ENCODE measurements at regions not wholly inside any gene's neighbourhood (a gene's known extent, or its start where the extent isn't known, plus 50 kb on each side); places are given as distances from the start of the nearest gene placed in this dataset.
"Not testable (repeated sequence)": the region's sequence is repeated elsewhere in the genome, so short reads cannot be mapped to it uniquely, and the experiment has no call there.

DNA sequence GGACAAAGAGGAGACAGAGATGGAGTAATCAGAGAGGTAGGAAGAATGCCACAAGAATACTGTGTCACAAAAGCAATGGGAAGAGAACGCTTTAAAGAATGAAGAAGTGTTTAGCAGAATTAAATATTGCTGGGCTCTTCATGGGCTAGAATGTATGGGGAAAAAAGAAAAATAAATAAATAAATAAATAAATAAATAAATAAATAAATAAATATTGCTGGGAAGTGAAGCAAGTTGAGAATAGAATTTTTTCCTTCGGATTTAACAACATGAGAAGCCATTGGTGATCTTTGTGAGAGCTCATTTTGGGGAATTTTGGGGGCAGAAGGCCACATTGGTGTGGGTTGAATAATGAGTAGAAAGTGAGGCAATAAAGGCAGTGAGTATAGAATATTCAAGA is 59.7 kb upstream of the FRMPD3 start:
- H3K36me3 ChIP-seq (replicated peaks in 1 of 2; ENCODE audit: insufficient read depth in 1 of 2, low read depth in 2 of 2) = no peaks in the 10 kb centered on the region
- TF ChIP-seq, protein P1, sequence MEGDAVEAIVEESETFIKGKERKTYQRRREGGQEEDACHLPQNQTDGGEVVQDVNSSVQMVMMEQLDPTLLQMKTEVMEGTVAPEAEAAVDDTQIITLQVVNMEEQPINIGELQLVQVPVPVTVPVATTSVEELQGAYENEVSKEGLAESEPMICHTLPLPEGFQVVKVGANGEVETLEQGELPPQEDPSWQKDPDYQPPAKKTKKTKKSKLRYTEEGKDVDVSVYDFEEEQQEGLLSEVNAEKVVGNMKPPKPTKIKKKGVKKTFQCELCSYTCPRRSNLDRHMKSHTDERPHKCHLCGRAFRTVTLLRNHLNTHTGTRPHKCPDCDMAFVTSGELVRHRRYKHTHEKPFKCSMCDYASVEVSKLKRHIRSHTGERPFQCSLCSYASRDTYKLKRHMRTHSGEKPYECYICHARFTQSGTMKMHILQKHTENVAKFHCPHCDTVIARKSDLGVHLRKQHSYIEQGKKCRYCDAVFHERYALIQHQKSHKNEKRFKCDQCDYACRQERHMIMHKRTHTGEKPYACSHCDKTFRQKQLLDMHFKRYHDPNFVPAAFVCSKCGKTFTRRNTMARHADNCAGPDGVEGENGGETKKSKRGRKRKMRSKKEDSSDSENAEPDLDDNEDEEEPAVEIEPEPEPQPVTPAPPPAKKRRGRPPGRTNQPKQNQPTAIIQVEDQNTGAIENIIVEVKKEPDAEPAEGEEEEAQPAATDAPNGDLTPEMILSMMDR (IDR thresholded peaks at IDR 0.05) = no peak
- H3K27me3 ChIP-seq = no peaks in the 10 kb centered on the region
- WGBS, 2 donors = 63 to 69% methylated on average over 2 of the region's 2 CpGs
- H3K4me3 ChIP-seq = no peak overlapping the region
- DNase-seq (no peak), ATAC-seq (no peak)
- no peaks in the 10 kb centered on the region for H3K4me1 ChIP-seq
- intact Hi-C loops (cut with DNase I) = no loop called here
- H3K9me3 ChIP-seq = no peaks in the 10 kb centered on the region
- H3K27ac ChIP-seq = no peak overlapping the region

DNA sequence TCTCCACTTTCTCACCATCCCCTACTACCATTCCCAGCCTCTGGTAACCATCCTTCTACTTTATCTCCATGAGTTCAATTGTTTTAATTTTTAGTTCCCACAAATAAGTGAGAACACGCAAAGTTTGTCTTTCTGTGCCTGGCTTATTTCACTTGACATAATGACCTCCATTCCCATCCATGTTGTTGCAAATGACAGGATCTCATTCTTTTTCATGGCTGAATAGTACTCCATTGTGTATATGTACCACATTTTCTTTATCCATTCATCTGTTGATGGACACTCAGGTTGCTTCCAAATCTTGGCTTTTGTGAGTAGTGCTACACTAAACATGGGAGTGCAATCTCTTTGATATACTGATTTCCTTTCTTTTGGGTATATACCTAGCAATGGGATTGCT is 55.8 kb upstream of the FRMPD3 start:
- H3K4me1 ChIP-seq; H3K9me3 ChIP-seq; intact Hi-C loops (cut with DNase I); H3K36me3 ChIP-seq (replicated peaks in 1 of 2; ENCODE audit: insufficient read depth in 1 of 2, low read depth in 2 of 2); ATAC-seq; H3K27me3 ChIP-seq; DNase-seq; H3K27ac ChIP-seq; H3K4me3 ChIP-seq: not testable (repeated sequence)
- WGBS, 2 donors = 82 to 85% methylated on average over 1 of the region's 1 CpG

DNA sequence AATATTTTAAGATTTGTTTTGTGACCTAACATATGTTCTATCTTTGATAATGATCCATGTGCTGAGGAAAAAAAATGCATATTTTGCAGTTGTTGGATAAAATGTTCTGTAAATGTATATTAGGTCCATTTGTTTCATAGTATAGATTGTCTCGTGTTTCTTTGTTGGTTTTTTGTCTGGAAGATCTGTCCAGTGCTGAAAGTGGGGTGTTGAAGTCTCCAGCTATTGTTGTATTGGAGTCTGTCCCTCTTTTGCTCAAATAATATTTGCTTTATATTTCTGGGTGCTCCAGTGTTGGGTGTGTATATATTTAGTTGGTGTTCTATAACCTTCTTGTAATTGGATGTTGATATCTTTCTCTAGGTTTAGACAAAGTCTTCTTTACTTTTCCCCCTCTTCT is 53.2 kb upstream of the FRMPD3 start:
- Histone ChIP-seq H3K4me3 (no peak overlapping the region), H3K36me3 (replicated peaks in 1 of 2; ENCODE audit: insufficient read depth in 1 of 2, low read depth in 2 of 2) (no peaks in the 10 kb centered on the region), H3K4me1 (no peaks in the 10 kb centered on the region), H3K9me3 (no peaks in the 10 kb centered on the region), H3K27me3 (no peaks in the 10 kb centered on the region), H3K27ac (no peak overlapping the region)
- WGBS, 2 donors = 13 to 17% methylated on average over 1 of the region's 1 CpG
- no peak for TF ChIP-seq POLR2A (IDR thresholded peaks at IDR 0.05)
- TF ChIP-seq, protein P1 (IDR thresholded peaks at IDR 0.05) = no peak
- DNase-seq (no peak), ATAC-seq (no peak)
- intact Hi-C loops (cut with DNase I) = no loop called here

DNA sequence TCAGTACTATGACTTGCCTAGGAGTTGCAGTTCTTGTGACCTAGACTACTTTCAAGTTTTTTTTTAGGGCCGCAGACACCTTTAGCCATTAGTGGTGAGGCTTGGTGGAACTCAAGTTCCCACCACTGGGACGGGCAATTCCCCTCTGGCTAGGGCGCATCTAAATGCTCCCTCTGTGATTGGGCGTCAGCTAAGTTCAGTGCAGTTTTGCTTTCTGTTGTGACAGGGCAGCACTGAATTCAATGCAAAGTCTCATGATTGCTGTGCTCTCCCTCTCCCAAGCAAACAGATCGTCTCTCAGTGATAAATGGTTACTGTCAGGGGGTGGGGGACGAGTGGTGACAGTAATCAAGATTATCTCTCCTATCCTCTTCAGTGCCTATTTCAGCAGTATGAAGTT is 52.7 kb upstream of the FRMPD3 start:
- no peak overlapping the region for H3K4me3 ChIP-seq
- TF ChIP-seq, protein P1 (IDR thresholded peaks at IDR 0.05) = no peak
- TF ChIP-seq POLR2A (IDR thresholded peaks at IDR 0.05) = no peak
- no peak overlapping the region for H3K27ac ChIP-seq
- no peaks in the 10 kb centered on the region for H3K9me3 ChIP-seq
- DNase-seq = no peak
- no peak for ATAC-seq
- H3K27me3 ChIP-seq = no peaks in the 10 kb centered on the region
- no peaks in the 10 kb centered on the region for H3K36me3 ChIP-seq (replicated peaks in 1 of 2; ENCODE audit: insufficient read depth in 1 of 2, low read depth in 2 of 2)
- 0 to 24% methylated on average over 1 to 5 of the region's 6 CpGs for WGBS, 2 donors
- intact Hi-C loops (cut with DNase I) = no loop called here
- H3K4me1 ChIP-seq = no peaks in the 10 kb centered on the region

DNA sequence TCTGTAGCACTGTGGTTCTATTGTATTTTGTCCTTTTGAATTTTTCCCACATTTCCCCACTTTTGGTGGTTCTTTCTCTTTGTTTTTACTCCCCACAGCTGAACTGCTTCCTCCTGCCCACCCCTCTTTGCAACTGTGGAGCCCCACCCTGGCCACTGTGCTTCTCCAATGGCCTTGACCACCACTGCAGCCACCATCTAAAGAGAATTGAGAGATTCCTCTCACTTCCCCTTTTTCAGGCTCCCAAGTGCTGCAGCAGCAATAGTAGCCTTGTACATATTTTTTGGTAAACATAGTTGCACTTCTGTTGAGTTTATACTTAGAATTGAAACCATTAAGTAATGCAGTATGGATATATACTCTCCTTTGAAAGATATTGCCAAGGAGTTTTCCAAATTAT is 51.3 kb upstream of the FRMPD3 start:
- TF ChIP-seq, protein P1 (IDR thresholded peaks at IDR 0.05) = no peak
- no peak for TF ChIP-seq POLR2A (IDR thresholded peaks at IDR 0.05)
- no peaks in the 10 kb centered on the region for H3K9me3 ChIP-seq
- no peaks in the 10 kb centered on the region for H3K36me3 ChIP-seq (replicated peaks in 1 of 2; ENCODE audit: insufficient read depth in 1 of 2, low read depth in 2 of 2)
- intact Hi-C loops (cut with DNase I) = no loop called here
- no peaks in the 10 kb centered on the region for H3K4me1 ChIP-seq
- no peak overlapping the region for H3K4me3 ChIP-seq
- no peaks in the 10 kb centered on the region for H3K27me3 ChIP-seq
- no peak for ATAC-seq
- H3K27ac ChIP-seq = no peak overlapping the region
- DNase-seq = no peak

All from body of pancreas (tissue), 4 donors.